ENCODE measurements at regions not wholly inside any gene's neighbourhood (a gene's known extent, or its start where the extent isn't known, plus 50 kb on each side); places are given as distances from the start of the nearest gene placed in this dataset.

- DNase-seq (ENCODE audit: low read depth in 3 of 3), result no peak
These were observed 222.8 kb downstream of the SOX11 start for GRCh38 chr2:5914811-5915611.

- no peak for DNase-seq (ENCODE audit: low read depth in 3 of 3)
These were observed 223.7 kb downstream of the SOX11 start for GRCh38 chr2:5915881-5916310.

- DNase-seq (ENCODE audit: low read depth in 3 of 3), result no peak
These were observed 229.0 kb downstream of the SOX11 start for GRCh38 chr2:5921081-5921642.

DNA sequence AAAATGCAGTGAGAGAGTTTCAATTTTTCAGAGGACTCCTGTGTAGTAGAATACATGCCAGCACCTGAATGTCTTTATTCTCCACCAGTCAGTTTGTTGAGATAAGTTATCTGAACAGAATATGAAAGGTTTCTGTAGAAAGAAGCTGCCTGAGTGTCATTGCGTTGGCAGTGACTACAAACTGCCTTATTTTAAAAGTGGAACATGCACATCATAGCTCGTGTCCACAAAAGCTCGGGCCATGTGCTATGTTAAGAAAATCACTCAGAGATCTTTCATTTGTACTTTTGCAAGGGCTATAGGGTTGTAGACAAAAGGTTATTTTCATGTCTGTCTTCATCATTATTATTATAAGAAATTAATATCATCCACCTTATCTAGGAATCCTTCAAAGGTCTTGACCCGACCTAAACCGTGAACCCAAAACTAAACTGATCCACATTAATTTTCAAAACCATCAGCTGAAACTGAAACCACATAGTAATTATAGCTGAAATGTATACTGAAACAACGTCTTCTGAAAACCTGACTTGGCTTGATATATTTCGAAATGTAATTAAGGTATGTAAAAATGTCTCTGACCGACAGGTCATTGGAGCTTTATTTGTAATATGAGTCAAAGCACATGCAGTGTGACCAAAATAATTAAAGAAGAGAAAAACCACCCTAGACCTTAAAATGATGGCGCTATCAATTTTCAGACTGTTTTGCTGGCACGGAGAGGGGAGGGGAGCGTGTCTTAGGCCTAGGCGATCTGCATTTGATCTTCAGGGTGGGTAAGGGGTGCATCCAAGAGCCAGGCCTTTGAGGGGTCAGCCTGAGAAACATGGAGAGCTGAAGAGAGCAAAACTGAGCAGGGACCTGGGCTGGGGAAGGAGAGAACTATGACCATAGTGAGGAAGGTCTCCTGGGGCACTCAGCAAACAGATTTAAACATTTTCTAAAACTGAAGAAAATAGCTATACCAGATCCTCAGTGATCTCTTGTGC, 232.1 kb downstream of the SOX11 start:
- no peak for DNase-seq (ENCODE audit: low read depth in 3 of 3)

- DNase-seq (ENCODE audit: low read depth in 3 of 3), result no peak
These were observed 233.4 kb downstream of the SOX11 start for GRCh38 chr2:5925604-5926003.

GRCh38 chr2:5926871-5927512, 234.8 kb downstream of the SOX11 start:
- no peak for DNase-seq (ENCODE audit: low read depth in 3 of 3)

- no peak for DNase-seq (ENCODE audit: low read depth in 3 of 3)
These were observed 240.6 kb downstream of the SOX11 start for GRCh38 chr2:5932556-5933469.

DNA sequence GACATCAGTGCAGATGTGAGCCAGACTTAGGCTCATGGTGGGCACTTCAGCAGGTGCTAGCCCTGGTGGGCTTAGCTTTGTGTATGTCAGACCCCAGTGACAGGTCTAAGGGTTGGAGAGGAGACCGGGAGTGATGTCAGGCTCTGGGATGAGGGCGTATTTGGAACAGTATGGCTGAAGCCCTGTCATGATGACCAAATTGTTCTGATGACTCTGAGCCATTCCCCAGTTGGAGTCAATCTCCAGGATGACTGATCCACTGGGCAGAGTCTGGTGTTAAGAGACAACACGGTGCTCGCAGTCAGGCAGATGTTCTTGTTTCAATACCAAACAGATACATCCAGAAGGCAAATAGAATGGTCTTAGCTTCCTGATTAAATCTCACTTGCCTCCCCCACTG, 241.5 kb downstream of the SOX11 start:
- DNase-seq (ENCODE audit: low read depth in 3 of 3), result no peak

DNA sequence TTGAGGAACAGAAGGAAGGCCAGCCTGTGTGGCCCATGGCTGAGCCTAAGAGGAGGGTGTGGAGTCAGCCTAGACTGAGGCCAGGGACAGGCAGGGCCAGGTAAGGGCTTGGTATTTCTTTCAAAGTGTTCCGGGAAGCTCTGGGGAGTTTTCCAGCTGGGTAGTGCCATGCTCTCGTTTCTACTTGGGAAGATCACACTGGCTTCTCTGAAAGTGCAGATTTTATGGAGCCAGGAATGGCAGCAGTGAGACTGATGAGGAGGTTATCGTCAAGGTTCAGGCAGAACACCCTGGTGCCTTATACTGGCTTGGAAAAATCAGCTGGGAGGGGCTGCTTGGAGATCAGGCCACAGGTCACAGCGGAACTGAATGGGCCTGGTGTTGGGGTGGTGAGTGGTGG, 245.1 kb downstream of the SOX11 start:
- DNase-seq (ENCODE audit: low read depth in 3 of 3), result no peak

DNA sequence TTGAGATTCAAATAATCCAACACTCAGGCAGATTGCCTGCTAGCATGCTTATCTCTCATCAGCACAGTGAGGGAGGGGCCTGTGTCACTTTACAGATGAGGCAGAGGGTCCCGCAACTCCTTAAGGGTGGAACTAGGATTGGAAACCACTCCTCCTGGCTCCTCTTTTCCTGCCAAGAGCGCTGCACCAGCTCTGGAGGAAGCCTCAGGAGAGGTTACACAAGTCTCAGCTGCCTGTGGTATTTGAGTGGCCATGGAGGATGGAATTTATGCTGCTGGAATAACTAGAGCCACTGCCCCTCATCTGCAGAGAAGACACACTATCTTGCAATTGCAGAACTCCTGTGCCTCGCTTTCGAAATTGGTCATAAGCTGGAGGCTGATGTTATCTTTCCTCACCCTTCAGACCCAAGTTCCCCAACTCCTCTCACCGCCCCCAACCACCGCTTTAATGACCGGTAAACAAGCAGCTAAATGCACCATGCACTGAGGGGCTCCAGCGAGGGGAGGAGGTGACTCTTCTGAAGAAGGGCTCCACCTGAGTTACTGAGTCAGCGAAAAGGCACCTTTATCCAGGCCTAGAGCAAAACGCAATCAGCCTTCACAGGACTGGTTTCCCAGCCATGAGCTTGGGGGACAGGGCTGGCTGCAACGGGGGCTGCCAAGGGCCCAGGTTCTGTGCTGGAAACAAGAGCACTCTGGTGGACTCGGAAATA, 245.8 kb downstream of the SOX11 start:
- no peak for DNase-seq (ENCODE audit: low read depth in 3 of 3)

DNA sequence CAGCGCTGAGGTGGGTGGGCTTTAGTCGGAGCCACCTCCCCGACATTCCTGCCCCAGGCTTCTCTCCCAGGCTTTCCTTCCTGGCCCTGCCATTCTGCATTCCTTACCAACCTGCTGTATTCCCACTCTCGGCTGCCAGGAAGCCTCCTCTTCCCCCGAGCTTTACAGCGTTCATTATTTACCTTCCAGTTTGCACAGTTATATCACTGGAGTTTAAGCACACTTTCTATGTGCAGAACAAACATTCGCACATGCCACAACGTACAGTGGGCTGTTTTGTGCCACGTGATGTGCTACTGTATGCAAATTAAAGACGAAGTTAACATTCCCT, 246.3 kb downstream of the SOX11 start:
- DNase-seq (ENCODE audit: low read depth in 3 of 3), result no peak

DNA sequence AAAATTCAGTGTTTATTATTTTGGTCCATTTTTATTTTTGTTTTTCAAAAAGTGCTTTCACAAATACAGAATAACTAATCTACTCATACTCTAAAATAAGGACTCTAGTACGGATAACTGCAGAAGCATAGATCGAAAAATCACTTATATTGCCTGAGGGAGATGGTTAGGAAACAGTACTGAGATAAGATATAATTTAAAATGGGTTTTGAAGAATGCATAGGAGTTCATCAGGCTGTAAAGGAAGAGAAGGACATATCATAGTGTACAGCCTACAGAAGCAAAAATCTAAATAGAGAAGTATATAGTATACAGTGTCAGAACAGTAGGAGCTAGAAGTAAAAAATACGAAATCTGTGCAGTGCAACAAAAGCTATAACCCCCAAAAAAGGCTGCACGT, 247.4 kb downstream of the SOX11 start:
- DNase-seq (ENCODE audit: low read depth in 3 of 3), result no peak

- DNase-seq (ENCODE audit: low read depth in 3 of 3), result no peak
These were observed 248.7 kb downstream of the SOX11 start for GRCh38 chr2:5940596-5941535.

DNA sequence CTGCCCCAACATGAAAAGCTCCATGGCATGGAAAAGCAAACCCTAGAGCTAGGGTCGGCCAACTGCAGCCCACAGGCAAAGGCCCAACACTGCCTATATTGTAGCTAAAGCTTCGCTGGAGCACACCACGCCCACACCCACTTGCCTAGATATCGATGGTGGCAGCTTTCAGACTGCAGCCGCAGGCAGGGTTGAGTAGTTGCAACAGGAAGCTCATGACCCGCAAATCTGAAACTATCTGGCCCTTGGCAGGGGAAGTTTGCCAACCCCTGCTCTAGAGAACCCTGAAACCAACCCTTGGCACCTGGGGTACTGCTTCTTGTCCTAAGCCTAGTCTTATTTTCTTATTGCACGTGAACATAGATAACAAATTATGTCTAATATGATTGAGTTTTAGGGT, 250.0 kb downstream of the SOX11 start:
- no peak for DNase-seq (ENCODE audit: low read depth in 3 of 3)

DNA sequence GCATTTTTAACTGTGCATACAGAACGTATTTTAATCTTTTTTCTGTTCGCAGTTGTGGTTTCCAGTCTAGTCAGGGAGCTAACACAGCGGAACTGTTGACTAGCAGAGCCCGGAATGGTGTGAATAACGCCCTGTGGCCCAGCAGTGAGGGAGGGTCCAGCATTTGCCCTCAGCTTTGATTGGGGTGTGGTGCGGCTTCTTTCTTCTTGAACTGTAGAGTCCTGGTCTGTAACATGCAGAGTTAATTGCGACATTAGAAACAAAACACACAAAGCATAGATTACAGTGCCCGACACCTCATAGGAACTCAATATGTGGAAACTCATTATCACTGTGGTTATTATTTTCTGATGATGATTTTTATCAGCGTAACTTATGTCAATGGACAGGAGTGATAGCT, 253.6 kb downstream of the SOX11 start:
- DNase-seq (ENCODE audit: low read depth in 3 of 3), result no peak

DNA sequence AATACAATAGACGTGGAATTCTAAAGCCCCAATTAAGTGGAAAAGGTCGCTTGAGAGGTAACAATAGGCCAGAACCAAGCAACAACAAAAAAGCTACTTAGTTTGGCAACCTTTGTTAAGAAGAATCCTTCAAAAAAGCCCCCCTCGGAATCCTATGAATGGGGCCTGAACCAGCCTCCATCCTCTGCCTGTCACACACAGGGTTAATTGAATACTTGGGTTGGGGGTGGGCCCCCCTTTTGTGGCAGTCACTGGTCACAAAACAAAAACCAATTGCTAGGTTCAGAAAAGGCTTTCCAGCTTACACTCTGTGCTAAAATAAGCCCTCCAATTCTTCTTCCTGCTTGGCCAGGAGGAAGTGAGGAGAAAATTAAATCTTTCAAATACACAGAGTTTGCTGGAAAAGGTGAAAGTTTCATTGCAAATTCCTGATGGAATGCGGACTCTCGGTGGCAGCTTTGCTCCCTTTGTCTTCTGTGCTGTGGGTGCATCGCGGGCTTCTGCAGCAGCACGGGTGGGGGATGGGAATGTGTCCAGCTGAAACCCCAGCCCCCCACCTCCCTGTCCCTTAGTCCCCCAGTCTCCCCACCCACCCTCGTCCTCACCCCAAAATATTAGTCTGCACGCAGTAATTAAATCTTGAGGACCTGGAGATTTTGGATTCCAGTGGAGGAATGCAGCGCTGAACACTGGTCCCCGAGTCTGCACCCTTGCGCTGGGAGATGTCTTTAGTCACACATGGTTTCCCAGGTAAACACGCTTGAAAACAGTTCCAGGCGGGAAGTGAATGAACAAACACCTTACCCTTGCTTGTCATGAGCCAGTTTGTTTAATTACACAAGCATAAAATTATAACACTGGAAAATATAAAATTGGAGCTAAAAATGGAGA, 254.3 kb downstream of the SOX11 start:
- no peak for DNase-seq (ENCODE audit: low read depth in 3 of 3)

DNA sequence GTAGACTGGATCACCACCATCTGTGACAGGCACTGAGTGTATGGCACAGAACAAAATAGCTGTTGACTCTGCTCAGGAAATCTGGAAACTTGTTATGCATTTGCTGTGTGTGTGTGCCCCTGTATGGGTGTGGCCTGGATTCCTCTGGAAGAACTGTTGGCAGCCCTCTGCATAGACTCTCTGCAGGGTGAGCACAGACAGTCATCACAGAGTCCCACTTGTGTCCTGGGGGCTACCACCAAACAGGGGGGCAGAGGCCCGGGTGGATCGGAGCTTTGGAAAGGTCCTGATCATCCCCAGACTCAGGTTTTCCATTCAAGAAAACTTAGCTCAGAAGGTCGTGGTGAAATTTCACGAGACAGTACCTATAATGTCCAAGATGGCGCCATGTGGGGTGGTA, 258.6 kb downstream of the SOX11 start:
- DNase-seq (ENCODE audit: low read depth in 3 of 3), result no peak

DNA sequence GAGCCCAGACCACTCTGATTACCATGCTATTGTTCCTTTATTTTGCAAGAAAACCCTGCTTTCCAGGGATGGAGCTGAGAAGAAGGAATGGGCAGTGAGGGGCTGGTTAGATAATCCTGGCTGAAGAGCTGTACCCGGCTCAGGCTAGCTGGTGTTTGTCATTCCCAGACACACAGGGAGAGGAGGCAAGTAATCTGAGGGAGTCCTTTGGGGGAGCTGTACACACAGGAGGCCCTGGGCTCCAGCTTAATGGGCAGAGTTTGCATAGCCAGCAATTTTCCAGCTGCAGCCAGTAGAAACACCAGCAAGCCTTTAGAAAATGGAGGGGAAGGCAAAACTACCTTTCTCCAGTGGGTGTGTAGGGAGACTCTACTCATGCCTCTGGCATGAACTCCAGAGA, 259.3 kb downstream of the SOX11 start:
- no peak for DNase-seq (ENCODE audit: low read depth in 3 of 3)
